NCI-H226 (cell line): ENCODE measurements at regions not wholly inside any gene's neighbourhood (a gene's known extent, or its start where the extent isn't known, plus 50 kb on each side); places are given as distances from the start of the nearest gene placed in this dataset.
A peak's percentile ranks its signal among the peaks of the same experiment; 100 is the strongest.
"Not testable (repeated sequence)": the region's sequence is repeated elsewhere in the genome, so short reads cannot be mapped to it uniquely, and the experiment has no call there.

ENCODE experiments used
- DNase-seq: peaks from one replicate; pipeline ENCODE4 v3.0.0-alpha.2; 2015

- DNase-seq = no peak
Measured at GRCh38 chr20:19835533-19836222, 77.6 kb downstream of the RIN2 start.

- no peak for DNase-seq
Measured at GRCh38 chr20:19838468-19838867, 80.4 kb downstream of the RIN2 start.

- DNase-seq = no peak
Measured at GRCh38 chr20:19839053-19839452, 81.0 kb downstream of the RIN2 start.

- no peak for DNase-seq
Measured at GRCh38 chr20:19840111-19840710, 82.2 kb downstream of the RIN2 start.

GRCh38 chr20:19841740-19842139 lies 83.7 kb downstream of the RIN2 start:
- no peak for DNase-seq

- DNase-seq = not testable (repeated sequence)
Measured at GRCh38 chr20:19844850-19845249, 86.8 kb downstream of the RIN2 start.

GRCh38 chr20:19847383-19847782 lies 89.3 kb downstream of the RIN2 start:
- DNase-seq = no peak

- DNase-seq = no peak
Measured at GRCh38 chr20:19849341-19850197, 91.5 kb downstream of the RIN2 start.

- no peak for DNase-seq
Measured at GRCh38 chr20:19850198-19850533, 92.1 kb downstream of the RIN2 start.

- DNase-seq = no peak
Measured at GRCh38 chr20:19851861-19852260, 93.8 kb downstream of the RIN2 start.

GRCh38 chr20:19855416-19855815 lies 97.4 kb downstream of the RIN2 start:
- no peak for DNase-seq

GRCh38 chr20:19858466-19859371 lies 100.7 kb downstream of the RIN2 start:
- DNase-seq = peak; percentile 68

GRCh38 chr20:19859444-19859843 lies 101.4 kb downstream of the RIN2 start:
- no peak for DNase-seq

- no peak for DNase-seq
Measured at GRCh38 chr20:19860737-19861136, 102.7 kb downstream of the RIN2 start.

GRCh38 chr20:19861147-19861759 lies 103.2 kb downstream of the RIN2 start:
- no peak for DNase-seq

GRCh38 chr20:19864130-19864529 lies 106.1 kb downstream of the RIN2 start:
- DNase-seq = no peak

GRCh38 chr20:19866070-19866469 lies 108.0 kb downstream of the RIN2 start:
- no peak for DNase-seq

- no peak for DNase-seq
Measured at GRCh38 chr20:19867074-19867473, 109.0 kb downstream of the RIN2 start.

- DNase-seq = no peak
Measured at GRCh38 chr20:19867940-19868371, 109.9 kb downstream of the RIN2 start.

GRCh38 chr20:19868441-19868840 lies 110.4 kb downstream of the RIN2 start:
- no peak for DNase-seq

GRCh38 chr20:19872001-19872400 lies 113.9 kb downstream of the RIN2 start:
- DNase-seq = no peak

- no peak for DNase-seq
Measured at GRCh38 chr20:19874040-19874727, 116.1 kb downstream of the RIN2 start.
